H9 (cell line): ENCODE measurements at regions not wholly inside any gene's neighbourhood (a gene's known extent, or its start where the extent isn't known, plus 50 kb on each side); places are given as distances from the start of the nearest gene placed in this dataset.

Experiments
- DNase-seq: peaks from one replicate; pipeline ENCODE4 v3.0.0-alpha.2; 2017
- H2AFZ ChIP-seq: one replicate; pipeline ENCODE4 v1.6.1; 2013; ENCODE audit warnings: mild to moderate bottlenecking, low read length, control low read depth, moderate library complexity
- H2AK5ac ChIP-seq: 2 replicates; pipeline ENCODE4 v1.6.1; 2013; ENCODE audit warnings: low read length, control low read depth, mixed read lengths; ENCODE audit not compliant: insufficient read length
- H2BK120ac ChIP-seq: one replicate; pipeline ENCODE4 v1.6.1; 2013; ENCODE audit warnings: low read depth, mild to moderate bottlenecking, low read length, control low read depth, inconsistent platforms; ENCODE audit not compliant: poor library complexity, severe bottlenecking
- H2BK12ac ChIP-seq: 2 replicates; pipeline ENCODE4 v1.6.1; 2013; ENCODE audit warnings: low read length, control low read depth, mixed read lengths, low read depth; ENCODE audit not compliant: insufficient read length
- H2BK15ac ChIP-seq: 2 replicates; pipeline ENCODE4 v1.6.1; 2013; ENCODE audit warnings: low read depth, low read length, control low read depth
- H2BK20ac ChIP-seq: one replicate; pipeline ENCODE4 v1.6.1; 2013; ENCODE audit warnings: low read depth, mild to moderate bottlenecking, low read length, control low read depth, inconsistent platforms; ENCODE audit not compliant: poor library complexity, severe bottlenecking
- H2BK5ac ChIP-seq: 2 replicates; pipeline ENCODE4 v1.6.1; 2013; ENCODE audit warnings: low read length, control low read depth, mixed read lengths; ENCODE audit not compliant: insufficient read length
- H3K14ac ChIP-seq: 2 replicates; pipeline ENCODE4 v1.6.1; 2013; ENCODE audit warnings: low read length, control low read depth; ENCODE audit not compliant: insufficient read depth
- H3K18ac ChIP-seq: 2 replicates; pipeline ENCODE4 v1.6.1; 2013; ENCODE audit warnings: low read depth, mild to moderate bottlenecking, mixed read lengths, low read length, control low read depth; ENCODE audit not compliant: insufficient read length
- H3K23ac ChIP-seq: 2 replicates; pipeline ENCODE4 v1.6.1; 2013; ENCODE audit warnings: low read length, control low read depth, mixed read lengths, low read depth; ENCODE audit not compliant: insufficient read length
- H3K23me2 ChIP-seq: 2 replicates; pipeline ENCODE4 v1.6.1; 2013; ENCODE audit warnings: low read depth, mild to moderate bottlenecking, mixed read lengths, low read length, control low read depth; ENCODE audit not compliant: insufficient read length, poor library complexity, severe bottlenecking
- H3K27ac ChIP-seq: 2 replicates; pipeline ENCODE4 v1.5.1; 2013; ENCODE audit warnings: low read length, control low read depth, mixed read lengths, low read depth; ENCODE audit not compliant: insufficient read length
- H3K27me3 ChIP-seq: 2 replicates; pipeline ENCODE4 v1.6.1; 2013; ENCODE audit warnings: low read length, control low read depth, inconsistent platforms; ENCODE audit not compliant: insufficient read depth
- H3K4ac ChIP-seq: 2 replicates; pipeline ENCODE4 v1.6.1; 2013; ENCODE audit warnings: low read depth, mild to moderate bottlenecking, control low read depth, inconsistent platforms, low read length, moderate library complexity
- H3K4me1 ChIP-seq: 2 replicates; pipeline ENCODE4 v1.6.1; 2013; ENCODE audit warnings: low read length, control low read depth, inconsistent platforms; ENCODE audit not compliant: insufficient read depth
- H3K4me2 ChIP-seq: 2 replicates; pipeline ENCODE4 v1.6.1; 2013; ENCODE audit warnings: low read length, control low read depth, mixed read lengths; ENCODE audit not compliant: insufficient read length, insufficient read depth
- H3K56ac ChIP-seq: 2 replicates; pipeline ENCODE4 v1.6.1; 2013; ENCODE audit warnings: low read depth, mild to moderate bottlenecking, mixed read lengths, low read length, control low read depth; ENCODE audit not compliant: insufficient read length
- H3K79me1 ChIP-seq: 2 replicates; pipeline ENCODE4 v1.6.1; 2013; ENCODE audit warnings: low read depth, mild to moderate bottlenecking, moderate library complexity, low read length, control low read depth, inconsistent platforms; ENCODE audit not compliant: insufficient read depth, poor library complexity, severe bottlenecking
- H3K79me2 ChIP-seq: 2 replicates; pipeline ENCODE4 v1.6.1; 2013; ENCODE audit warnings: low read length, control low read depth, inconsistent platforms; ENCODE audit not compliant: insufficient read depth
- H3K9ac ChIP-seq: 2 replicates; pipeline ENCODE4 v1.6.1; 2013; ENCODE audit warnings: low read length, control low read depth, mixed read lengths; ENCODE audit not compliant: insufficient read length; ENCODE audit errors: extremely low read depth
- H3K9me3 ChIP-seq: one replicate; pipeline ENCODE4 v1.6.1; 2013; ENCODE audit warnings: low read depth, low read length, inconsistent platforms; ENCODE audit not compliant: control insufficient read depth
- H3T11ph ChIP-seq: one replicate; pipeline ENCODE4 v1.6.1; 2013; ENCODE audit warnings: mild to moderate bottlenecking, low read length, control low read depth, inconsistent platforms
- H4K20me1 ChIP-seq: one replicate; pipeline ENCODE4 v1.6.1; 2013; ENCODE audit not compliant: control insufficient read depth, insufficient read length, insufficient read depth
- H4K5ac ChIP-seq: 2 replicates; pipeline ENCODE4 v1.6.1; 2013; ENCODE audit warnings: low read depth, mild to moderate bottlenecking, mixed read lengths, low read length, control low read depth; ENCODE audit not compliant: insufficient read length
- H4K8ac ChIP-seq: replicated peaks from 2 replicates; pipeline ENCODE4 v1.6.1; 2013; ENCODE audit warnings: low read length, control low read depth, mixed read lengths, low read depth; ENCODE audit not compliant: insufficient read length
- H4K91ac ChIP-seq: 2 replicates; pipeline ENCODE4 v1.6.1; 2013; ENCODE audit warnings: low read depth, mild to moderate bottlenecking, moderate library complexity, mixed read lengths, low read length, control low read depth; ENCODE audit not compliant: insufficient read length
- H3K27ac Mint-ChIP-seq, 3 experiments: 2 replicates in 2 of 3; 3 replicates in 1 of 3; pipeline ENCODE4 v1.8.0; 2020 to 2021; ENCODE audit warnings: mixed read lengths in 3 of 3, mild to moderate bottlenecking in 1 of 3, moderate library complexity in 1 of 3
- H3K27me3 Mint-ChIP-seq: 2 replicates; pipeline ENCODE4 v1.8.0; 2021; ENCODE audit warnings: low read depth, mild to moderate bottlenecking, moderate library complexity, mixed read lengths
- H3K36me3 Mint-ChIP-seq, 3 experiments: 2 replicates in 2 of 3; 3 replicates in 1 of 3; pipeline ENCODE4 v1.8.0; 2020 to 2021; ENCODE audit warnings: low read depth in 3 of 3, mixed read lengths in 3 of 3; ENCODE audit not compliant: insufficient read depth in 1 of 3
- H3K4me1 Mint-ChIP-seq, 2 experiments: 2 replicates each; pipeline ENCODE4 v1.8.0; 2020; ENCODE audit warnings: mixed read lengths in 2 of 2
- H3K4me3 Mint-ChIP-seq, 2 experiments: 2 replicates in 1 of 2; 3 replicates in 1 of 2; pipeline ENCODE4 v1.8.0; 2020 to 2021; ENCODE audit warnings: mild to moderate bottlenecking in 2 of 2, mixed read lengths in 2 of 2, moderate library complexity in 1 of 2
- H3K9me3 Mint-ChIP-seq, 2 experiments: 2 replicates in 1 of 2; 3 replicates in 1 of 2; pipeline ENCODE4 v1.8.0; 2020; ENCODE audit warnings: mild to moderate bottlenecking in 2 of 2, mixed read lengths in 2 of 2, moderate library complexity in 1 of 2
- CTCF ChIP-seq: fragments of 200-600 bp; sonication (generic); conservative IDR thresholded peaks from 3 replicates; pipeline ENCODE4 v1.8.0; 2021; ENCODE audit warnings: antibody characterized with exemption, mild to moderate bottlenecking
- WGBS: extraction: QIAGEN DNeasy Blood & Tissue Kit; methylation state at CpG from one replicate; pipeline ENCODE4 v1.1.7; 2013; ENCODE audit warnings: missing lambda C conversion rate, low lambda C conversion rate, mixed read lengths; ENCODE audit not compliant: insufficient read length; ENCODE audit errors: extremely low coverage; 5-methylcytosine and 5-hydroxymethylcytosine counted together

DNA sequence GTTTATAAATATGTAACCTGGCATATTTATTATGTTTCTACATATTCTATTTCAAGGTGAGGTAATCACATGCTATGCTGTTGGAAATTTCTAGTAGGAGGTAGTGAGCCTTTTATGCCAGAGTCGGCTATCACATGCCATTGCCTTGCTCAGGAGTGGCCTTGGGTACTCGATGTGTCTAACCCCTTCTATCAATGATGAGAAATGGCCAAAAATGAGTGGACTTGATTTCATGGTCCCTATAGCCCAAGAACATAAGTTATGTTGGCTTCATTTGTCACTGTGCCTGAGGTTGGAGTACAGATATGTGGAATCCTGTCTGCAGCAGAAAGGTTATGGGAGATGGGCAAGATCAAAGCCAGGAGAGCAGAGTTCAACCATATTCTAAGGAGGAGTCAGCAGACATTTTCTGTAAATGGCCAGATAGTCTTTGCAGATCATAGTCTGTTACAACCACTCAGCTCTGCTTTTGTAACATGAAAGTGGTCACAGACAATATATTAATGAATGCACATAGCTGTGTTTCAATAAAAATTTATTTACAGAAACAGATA lies 554.4 kb downstream of the PDCD6IP start:
- no peak overlapping the region for H2AFZ ChIP-seq
- H3K27me3 Mint-ChIP-seq = no peaks in the 10 kb centered on the region
- no peak overlapping the region for H2BK12ac ChIP-seq
- no peaks in the 10 kb centered on the region for H3K9me3 ChIP-seq
- H4K8ac ChIP-seq = no peak overlapping the region
- H3K27ac Mint-ChIP-seq = no peak overlapping the region
- H3K4me2 ChIP-seq = no peak overlapping the region
- no peak overlapping the region for H3K23ac ChIP-seq
- no peak for TF ChIP-seq CTCF
- no peaks in the 10 kb centered on the region for H3K23me2 ChIP-seq
- H3K56ac ChIP-seq = no peak overlapping the region
- H3K4me1 Mint-ChIP-seq = peaks cover 5 to 7% of the 10 kb centered on the region in 2 experiments; a peak in 3 of 4 replicates
- H3K27me3 ChIP-seq = no peaks in the 10 kb centered on the region
- H3K79me1 ChIP-seq = no peaks in the 10 kb centered on the region
- no peak overlapping the region for H3K4me3 Mint-ChIP-seq
- H3K9me3 Mint-ChIP-seq = no peaks in the 10 kb centered on the region
- DNase-seq = no peak
- no peak overlapping the region for H2AK5ac ChIP-seq
- H3K79me2 ChIP-seq = no peaks in the 10 kb centered on the region
- no peak overlapping the region for H2BK5ac ChIP-seq
- no peak overlapping the region for H2BK15ac ChIP-seq
- no peaks in the 10 kb centered on the region for H3K4me1 ChIP-seq
- H4K5ac ChIP-seq = no peak overlapping the region
- no peak overlapping the region for H2BK120ac ChIP-seq
- H3K14ac ChIP-seq = no peak overlapping the region
- H3K9ac ChIP-seq = no peak overlapping the region
- no CpG with 5 or more reads among the region's 2 CpGs for WGBS
- H3T11ph ChIP-seq = no peak overlapping the region
- no peak overlapping the region for H4K91ac ChIP-seq
- no peak overlapping the region for H3K4ac ChIP-seq
- H3K36me3 Mint-ChIP-seq = no peaks in the 10 kb centered on the region
- no peak overlapping the region for H3K18ac ChIP-seq
- no peak overlapping the region for H2BK20ac ChIP-seq
- H4K20me1 ChIP-seq = no peaks in the 10 kb centered on the region
- H3K27ac ChIP-seq = no peak overlapping the region
